Stimulated activated CD8-positive, alpha-beta memory T cell treated with anti-CD3 and anti-CD28 coated beads, Interleukin-4, amount 100 ng/mL, for 48 hours (primary cell): ENCODE measurements at regions not wholly inside any gene's neighbourhood (a gene's known extent, or its start where the extent isn't known, plus 50 kb on each side); places are given as distances from the start of the nearest gene placed in this dataset.
"Not testable (repeated sequence)": the region's sequence is repeated elsewhere in the genome, so short reads cannot be mapped to it uniquely, and the experiment has no call there.

Source experiments
- DNase-seq: peaks from one replicate; pipeline ENCODE4 v3.0.0-alpha.2; 2020

DNA sequence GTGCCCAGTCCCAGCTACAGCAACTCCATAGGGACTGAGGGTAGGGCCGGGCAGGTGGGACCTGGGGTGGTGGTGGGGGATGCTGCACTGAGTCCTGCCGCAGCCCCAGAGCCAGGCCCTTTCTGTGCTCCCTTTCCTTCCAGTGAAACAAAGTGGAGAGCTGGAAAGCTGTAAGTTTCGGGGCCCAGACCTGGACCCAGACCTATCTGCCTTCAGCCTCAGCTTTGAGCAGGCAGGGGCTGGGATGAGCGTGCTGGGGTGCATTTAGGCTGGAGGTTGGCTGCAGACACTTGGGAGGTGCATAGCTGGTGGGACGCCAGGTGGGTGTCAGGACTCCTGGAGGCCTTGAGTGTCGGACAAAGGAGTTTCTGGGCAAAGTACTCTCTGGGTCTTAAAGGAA is 92.7 kb upstream of the C1orf174 start:
- DNase-seq: no peak

DNA sequence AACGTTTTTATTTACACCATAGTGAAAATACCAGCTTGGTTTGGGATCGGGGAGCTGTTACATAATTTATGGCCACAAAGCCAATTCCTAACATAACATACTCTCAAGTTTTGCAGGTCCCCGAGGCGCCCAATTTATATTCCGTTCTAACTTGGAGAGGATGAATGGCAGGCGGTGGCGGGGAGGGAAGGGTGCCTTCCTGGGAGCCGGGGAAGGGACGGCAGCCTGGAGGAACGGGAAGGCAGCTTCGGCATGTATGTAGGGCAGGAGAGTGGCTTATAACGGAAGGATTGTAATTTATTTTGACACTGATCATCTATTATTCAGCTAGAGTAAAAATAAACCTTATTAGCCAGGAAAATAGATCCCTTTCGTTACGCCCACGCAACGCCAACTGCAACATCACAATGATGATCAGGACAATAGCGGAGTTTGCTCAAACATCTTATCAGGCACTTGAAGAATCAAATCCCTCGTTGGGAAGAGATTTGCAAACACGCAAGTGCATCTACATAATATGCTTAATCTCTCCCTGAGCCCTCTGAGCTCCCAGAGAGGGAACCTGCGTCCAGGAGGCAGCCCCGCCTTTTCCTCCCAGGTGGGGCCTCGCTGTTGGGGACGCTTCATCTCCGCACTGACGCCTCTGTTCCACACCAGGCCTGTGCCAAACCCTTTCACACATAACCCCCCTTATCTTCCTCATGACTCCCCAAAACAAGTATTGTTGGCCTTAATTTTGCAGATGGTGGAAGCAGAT is 93.7 kb upstream of the C1orf174 start:
- no peak for DNase-seq

DNA sequence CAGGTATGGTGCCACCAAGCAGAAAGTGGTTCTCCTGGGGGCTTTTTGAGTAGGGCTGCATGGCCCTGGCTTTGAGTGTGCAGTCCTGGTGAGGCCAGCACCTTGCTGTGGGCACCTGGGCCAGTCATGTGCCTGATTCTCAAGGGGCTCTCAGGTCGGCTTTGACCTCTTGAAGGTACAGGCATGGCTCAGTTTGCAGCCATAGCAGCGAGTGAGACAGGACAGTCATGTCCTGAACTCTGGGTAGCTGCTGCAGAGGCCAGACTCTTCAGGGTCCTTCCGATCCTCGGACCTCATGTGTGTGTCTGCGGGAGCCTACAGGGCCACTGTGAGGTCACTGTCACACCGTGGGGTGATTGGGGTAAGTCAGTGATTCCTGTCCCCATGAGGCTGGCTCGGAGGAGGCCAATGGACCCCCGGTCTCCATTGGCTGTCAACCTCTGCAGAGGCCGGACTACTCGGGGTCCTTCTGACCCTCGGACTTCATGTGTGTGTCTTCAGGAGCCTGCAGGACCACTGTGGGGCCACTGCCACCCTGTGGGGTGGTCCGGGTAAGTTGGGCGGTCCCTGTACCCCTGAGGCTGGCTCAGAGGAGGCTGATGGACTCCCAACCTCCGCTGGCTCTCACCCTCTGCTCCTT is 95.2 kb upstream of the C1orf174 start:
- no peak for DNase-seq

DNA sequence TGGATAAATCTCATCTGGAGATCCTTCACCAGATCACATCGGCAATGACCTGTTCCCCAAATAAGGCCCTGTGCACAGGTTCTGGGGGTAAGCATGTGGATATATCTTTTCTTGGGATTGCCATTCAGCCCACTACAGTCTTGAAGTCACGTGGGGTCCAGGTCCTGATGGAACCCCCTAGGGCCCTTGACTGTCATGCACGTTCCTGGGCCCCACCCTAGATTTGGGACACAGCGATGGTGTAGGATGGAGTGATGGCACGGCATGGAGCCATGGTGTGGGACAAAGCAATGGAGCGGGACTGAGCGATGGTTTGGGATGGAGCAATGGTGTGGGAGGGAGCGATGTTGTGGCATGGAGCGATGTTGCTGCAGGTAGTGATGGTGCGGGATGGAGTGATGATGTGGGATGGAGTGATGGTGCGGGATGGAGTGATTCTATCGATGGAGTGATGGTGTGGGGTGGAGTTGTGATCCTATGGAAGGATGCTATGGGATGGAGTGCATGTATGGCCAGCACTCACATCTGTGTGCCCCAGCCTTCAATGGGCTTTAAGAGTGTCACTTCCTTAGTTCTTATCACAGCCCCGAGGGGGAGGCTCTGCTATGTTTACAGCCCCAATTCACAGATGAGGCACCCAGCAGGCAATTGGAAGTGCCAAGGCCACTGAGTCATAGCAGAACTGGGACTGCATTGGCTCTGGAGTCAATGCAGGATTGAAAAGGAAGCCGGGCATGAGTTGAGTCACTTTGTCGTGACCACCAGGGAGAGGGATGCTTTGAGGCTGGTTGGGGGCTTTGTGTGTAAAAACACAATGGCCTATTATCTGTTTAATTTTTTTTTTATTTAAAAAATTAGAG is 97.0 kb upstream of the C1orf174 start:
- DNase-seq: no peak

DNA sequence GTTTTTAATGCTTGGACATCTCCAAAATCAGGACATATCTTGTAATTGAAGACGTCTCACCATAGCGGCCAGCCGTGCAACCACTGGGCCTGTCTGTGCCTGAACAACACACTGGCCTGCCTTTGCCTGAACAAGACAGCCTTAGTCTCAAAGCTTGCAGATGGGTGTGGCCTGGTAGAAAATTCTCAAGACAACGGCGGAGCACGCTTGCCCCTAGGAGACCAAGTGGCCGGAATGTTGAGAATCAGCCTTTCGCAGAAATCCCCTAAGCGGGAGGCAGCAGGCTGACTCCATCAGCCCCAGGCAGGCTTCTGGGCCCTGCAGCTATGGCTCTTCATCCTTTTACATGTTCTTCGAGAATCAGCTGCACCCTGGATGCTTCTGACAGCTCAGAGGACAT is 98.0 kb upstream of the C1orf174 start:
- no peak for DNase-seq

DNA sequence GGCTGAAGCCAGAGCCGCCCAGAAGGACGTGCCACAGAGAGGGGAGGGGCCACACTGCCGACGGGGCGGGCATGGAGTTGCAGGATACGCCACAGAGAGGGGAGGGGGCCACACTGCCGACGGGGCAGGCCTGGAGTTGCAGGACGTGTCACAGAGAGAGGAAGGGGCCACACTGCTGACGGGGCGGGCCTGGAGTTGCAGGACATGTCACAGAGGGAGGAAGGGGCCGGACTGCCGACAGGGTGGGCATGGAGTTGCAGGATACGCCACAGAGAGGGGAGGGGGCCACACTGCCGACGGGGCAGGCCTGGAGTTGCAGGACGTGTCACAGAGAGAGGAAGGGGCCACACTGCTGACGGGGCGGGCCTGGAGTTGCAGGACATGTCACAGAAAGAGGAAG is 99.4 kb upstream of the C1orf174 start:
- not testable (repeated sequence) for DNase-seq

DNA sequence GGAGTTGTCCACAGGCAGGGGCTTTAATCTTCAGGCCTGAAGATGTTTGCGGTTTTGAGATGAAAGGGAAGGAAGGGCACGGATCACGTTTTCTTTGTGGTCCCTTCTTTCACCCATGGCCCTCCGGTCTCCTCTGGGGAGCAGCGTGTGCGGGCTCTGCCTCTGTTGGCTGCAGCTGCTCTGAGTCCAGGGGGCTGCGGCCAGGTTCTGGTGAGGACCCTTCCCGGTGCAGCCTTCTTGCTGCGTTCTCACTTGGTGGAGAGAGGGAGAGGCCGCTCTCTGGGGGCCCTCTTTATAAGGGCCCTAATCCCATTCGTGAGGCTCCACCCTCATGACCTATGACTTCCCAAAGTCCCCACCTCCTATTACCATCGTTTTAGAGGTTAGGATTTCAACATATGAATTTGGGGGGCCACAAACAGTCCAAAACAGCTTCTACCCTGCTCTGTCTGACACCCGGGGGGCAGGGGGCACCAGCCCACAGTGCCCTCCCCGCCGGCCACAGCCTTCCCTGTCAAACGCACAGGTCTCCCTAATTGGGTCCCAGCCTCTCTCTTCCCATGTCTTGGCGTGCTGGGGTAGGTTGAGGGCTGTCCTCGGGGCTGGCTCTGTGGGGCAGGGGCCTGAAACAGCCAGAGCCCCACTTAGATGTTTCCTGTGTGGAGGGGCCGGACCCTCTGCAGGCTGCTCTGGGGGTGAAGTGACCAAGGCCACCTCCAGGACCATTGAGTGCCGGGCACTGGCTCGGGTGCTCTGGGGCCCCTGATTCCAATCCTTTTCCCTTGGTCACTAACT is 100.1 kb upstream of the C1orf174 start:
- DNase-seq: no peak

DNA sequence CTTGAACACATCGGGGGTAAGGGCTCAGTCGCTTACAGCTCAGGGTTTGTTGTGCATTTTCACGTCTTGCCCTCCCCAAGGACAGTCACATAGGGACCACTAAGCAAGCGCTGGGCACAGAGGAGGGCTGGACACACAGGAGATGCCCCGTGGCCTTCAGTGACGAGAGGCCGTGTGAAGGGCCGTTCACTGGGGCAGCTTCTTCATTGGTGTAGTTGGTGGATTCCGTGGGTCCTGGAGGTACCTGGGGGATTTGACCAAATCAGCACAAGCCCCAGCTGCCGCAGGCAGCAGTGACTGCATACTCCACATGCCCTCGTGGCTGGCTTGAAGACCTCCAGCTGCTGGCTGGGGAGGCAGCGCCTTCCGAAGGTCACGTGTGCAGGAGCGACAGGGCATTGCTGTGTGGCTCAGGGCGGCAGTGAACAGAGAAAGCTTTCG is 100.8 kb upstream of the C1orf174 start:
- no peak for DNase-seq

DNA sequence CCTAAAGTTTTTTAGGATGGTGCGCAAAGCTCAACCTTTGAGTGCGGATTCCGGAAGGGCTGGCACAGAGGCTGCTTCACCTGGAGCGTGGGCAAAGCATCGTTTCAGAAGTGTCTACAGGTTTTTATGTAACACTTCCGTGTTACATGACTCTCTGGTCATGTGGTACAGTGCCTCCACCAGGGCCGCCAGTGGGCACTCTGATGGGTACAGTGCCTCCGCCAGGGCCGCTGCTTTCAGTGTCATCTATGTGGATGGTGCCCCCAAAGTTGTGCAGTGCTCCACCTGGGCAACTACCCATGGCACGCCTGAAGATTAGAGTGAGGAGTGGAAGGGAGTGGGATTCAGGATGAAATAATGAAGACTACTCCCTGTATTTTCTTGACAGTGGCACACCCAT is 101.4 kb upstream of the C1orf174 start:
- no peak for DNase-seq

DNA sequence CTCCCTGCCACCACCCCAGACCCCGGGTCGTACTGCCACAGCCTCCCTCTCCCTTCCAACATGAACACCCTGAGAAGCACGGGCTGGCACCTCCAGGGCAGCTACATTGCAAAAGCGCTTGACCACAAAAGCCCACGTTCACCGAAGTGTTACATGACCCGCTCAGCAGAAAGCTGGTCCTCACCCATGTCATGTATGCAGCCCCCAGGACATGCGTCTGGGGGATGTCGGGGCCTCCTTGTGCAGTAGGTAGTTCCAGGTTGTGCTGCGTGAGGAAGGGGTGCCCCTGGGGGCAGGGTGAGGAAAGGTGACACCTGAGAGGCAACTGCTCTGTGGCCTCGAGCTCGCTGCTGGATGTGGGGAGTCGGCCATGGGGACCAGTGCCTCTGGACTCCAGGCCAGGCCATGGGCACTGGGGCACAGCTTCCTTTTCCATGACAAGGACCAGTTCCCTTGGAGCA is 102.0 kb upstream of the C1orf174 start:
- no peak for DNase-seq

DNA sequence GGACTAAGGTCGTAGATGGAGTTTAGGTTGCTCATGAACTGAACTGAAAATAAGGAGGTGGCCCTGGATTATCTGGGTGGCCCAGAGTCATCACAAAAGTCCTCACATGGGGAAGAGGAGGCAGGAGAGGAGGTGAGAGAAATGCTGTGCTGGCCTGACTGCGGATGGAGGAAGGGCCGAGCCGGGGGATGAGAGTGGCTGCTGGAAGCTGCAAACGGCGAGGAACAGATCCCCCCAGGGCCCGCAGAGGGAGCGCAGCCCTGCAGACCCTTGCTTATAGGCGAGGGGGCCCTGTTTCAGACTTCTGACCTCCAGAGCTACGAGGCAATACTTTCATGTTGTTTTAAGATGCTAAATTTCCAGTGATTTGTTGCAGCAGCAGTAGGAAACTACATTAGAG is 102.7 kb upstream of the C1orf174 start:
- DNase-seq: no peak

DNA sequence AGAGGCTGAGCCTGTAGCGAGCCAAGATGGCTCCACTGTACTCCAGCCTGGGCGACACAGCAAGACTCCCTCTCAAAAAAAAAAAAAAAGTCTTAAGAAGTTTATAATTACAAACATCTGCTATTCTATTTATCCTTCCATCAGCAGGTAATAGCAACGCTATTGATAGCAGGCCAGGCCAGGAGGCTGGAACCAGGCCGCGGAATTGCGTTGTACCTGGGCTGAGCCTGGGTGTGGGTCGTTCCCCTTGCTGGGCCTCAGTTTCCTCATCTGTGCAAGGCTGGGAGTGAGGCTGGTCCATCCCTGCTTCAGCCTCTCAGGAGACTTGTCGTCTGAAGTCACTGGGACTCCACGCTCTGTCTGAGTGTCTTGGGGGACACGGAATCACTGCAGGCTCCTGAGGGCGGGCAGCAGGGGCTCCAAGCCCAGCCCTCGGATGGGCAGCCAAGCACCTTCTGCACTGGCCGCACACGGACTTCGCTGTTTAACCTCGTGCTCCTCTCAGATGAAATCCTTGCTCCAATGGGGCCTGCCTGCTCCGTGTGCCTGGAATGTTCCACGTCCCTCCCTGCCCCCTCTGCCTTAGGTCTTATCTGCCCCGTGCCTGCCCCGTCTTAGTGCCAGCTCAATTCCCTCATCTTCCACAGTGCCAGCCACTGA is 103.9 kb upstream of the C1orf174 start:
- no peak for DNase-seq

DNA sequence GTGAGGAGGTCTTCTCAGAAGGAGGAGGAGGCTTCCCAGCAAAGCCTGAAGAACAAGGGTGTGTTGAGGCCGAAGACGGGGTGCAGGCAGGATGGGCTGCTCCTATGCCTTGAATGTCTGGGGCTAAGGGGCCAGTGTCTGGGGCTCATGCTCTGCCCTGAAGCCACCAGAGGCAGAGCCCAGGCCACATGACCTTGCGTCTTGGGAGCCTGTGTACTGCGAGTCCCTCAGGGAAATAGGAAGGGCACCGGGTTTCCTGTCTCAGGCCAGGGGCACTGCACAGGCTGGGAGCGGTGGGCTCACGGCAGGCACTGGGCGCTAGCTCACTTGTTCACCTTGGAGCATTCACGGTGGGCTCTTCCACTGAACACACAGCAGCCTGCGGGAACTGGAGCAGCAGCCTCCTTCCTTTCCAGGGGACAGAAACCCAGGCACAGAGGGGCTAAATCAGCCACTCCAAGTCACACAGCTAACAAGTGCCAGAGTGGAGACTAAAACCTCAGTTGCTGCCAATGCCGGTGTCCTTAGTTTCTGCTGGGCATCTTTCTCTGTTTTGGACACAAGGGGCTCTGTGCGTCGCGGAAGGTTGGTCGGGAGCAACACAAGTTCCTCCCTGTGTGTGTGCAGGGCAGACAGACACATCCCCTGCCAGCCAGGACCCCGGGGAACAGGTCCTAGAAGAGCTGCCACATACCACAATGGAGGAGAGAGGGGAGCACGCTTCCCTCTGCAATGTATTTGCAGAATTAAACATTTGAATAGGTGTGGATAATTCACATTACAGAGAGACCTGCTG is 104.8 kb upstream of the C1orf174 start:
- DNase-seq: no peak

DNA sequence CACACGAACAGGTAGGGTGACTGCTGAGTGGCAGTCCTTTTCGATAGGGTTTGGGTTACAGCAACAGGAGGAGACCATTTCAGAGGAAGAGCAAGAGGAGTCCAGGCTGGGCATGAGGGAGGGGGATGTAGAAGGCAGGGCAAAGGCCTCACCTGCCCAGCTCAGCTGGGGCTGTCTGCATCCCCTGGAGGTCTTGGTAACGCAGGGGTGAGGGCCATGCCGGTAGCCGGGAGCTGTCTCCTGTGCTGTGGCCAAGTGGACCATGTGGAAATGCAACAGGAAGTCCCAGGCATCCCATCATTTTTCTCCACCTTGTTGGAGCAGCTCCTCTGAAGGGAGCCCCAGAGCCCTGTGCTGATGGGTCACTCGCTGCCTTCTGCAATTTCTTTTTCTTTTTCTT is 105.4 kb upstream of the C1orf174 start:
- no peak for DNase-seq

DNA sequence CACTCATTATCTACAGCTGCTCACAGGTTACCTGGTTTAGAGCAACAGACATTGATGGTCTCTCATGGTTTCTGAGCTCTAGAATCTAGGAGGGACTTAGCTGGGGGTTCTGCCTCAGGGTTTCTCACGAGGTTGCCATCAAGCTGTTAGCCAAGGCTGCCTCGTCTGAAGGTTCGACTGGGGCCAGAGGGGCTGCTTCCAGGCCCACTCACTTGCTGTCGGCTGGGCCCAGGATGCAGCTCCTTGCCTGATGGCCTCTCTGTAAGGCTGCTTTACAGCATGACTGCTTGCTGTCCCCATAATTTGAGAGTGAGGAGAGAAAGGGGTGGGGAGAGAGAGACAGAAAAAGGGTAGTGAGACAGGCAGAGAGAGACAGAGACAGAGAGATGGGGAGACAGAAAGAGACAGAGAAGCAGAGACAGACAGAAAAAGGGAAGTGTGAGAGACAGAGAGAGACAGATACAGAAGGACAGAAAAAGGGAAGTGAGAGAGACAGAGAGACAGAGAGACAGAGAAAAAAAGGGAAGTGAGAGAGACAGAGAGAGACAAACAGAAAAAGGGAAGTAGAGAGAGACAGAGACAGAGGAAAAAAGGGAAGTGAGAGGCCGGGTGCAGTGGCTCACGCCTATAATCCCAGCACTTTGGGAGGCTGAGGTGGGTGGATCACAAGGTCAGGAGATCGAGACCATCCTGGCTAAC is 106.8 kb upstream of the C1orf174 start:
- DNase-seq: no peak

DNA sequence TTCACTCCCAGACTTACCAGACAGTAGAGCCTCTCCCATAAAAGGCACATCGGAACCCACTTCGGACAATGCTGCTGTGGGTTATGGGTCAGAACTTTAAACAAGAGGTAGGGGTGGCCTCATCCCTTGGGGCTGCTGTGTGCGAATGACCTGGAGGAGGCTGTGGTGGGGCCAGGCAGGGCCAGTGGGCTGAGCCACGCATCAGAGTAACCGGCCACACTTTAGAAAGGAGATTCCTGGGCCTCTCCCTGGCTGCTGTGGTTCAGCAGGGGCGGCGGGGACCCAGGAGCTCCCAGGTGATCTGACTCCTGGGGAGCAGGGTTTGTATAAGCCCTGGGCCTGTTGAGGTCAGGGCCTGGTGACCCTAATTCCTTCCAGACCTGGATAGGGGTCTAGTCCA is 110.2 kb upstream of the C1orf174 start:
- no peak for DNase-seq

DNA sequence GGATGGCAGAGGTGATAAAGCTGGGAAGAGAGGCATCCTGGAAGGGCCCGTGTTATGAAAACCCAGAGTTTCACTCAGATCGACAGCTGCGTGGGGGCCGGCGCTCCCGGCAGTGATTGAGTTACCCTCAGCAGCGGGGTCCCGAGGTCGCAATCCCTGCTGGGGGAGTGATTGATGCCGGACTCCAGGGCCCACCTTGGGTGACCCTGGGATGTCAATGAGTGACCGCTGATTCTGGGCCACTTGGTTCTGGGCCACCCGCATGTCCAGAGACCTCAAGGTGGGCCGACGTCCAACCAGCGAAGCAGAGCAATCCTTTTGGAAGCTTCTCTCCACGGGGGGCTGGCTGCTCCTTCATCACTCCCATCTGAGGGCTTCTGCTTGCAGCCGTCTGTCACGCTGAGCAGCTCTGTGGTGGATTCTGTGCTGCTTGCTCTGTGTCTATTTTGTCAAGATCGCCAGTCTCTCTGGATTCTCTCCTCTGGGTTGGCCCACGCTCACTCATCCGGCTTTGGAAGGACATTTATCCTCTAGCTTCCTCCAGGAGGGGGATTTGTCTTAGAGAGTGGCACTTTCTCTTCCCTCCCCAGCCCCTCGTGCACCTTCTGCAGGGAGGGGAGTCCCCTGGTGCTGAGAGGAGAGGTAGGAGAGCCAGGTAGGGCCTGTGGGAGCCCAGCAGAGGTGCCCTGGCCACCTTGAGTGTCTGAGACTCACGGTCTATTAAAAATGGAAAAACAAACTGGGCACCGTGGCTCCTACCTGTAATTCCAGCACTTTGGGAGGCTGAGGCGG is 110.9 kb upstream of the C1orf174 start:
- no peak for DNase-seq

DNA sequence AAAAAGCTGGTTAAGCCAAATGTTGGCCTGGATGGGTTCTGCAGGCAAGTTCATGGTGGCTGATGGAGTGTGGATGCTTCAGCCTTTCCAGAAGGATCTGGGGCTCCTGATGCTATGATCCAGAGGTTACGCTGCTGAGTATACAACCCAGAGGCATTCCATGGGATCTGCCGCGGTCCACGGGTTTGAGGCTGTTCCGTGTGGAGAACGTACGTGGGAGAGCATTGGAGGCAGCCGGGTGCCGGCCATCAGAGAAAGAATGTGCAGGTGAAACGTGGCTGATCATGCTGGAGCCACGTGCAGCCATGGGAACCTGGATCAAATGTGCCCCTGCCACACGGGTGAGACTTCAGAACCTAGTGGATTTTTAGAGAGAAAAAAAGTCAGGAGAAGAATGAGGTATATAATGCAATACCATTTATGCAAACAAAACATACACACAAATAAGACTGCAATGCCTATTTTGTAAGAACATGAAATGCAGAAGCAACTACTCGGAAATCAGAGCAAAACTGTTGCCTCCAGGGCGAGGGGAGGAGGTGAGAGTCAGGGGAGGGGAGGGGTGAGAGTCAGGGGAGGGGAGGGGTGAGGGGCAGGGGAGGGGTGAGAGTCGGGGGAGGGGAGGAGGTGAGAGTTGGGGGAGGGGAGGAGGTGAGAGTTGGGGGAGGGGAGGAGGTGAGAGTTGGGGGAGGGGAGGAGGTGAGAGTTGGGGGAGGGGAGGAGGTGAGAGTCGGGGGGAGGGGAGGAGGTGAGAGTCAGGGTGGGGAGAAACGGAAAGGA is 116.5 kb upstream of the C1orf174 start:
- no peak for DNase-seq
